K562 (cell line): ENCODE measurements at regions not wholly inside any gene's neighbourhood (a gene's known extent, or its start where the extent isn't known, plus 50 kb on each side); places are given as distances from the start of the nearest gene placed in this dataset.

Experiments used
- FOXA1 ChIP-seq: fragments of 450-650 bp; IDR thresholded peaks from 2 replicates; pipeline ENCODE4 v1.6.1; 2016; ENCODE audit warnings: mild to moderate bottlenecking, borderline replicate concordance
- JUND ChIP-seq, 2 experiments: IDR thresholded peaks; 2 replicates in 1 of 2; 3 replicates in 1 of 2; pipeline ENCODE4 v1.6.1; 2011; ENCODE audit warnings: borderline replicate concordance in 2 of 2, low read depth in 2 of 2, low read length in 2 of 2, improper control_type of control experiment in 1 of 2, missing biosample characterization in 1 of 2, missing genetic modification characterization in 1 of 2, missing genetic modification reagents in 1 of 2
- KDM4B ChIP-seq, 2 experiments: fragments of 450-650 bp in 1 of 2; sonication (generic) in 1 of 2; IDR thresholded peaks; 2 replicates each; pipeline ENCODE4 v1.6.1; 2016 to 2017; ENCODE audit warnings: borderline replicate concordance in 2 of 2, antibody characterized with exemption in 1 of 2, low read depth in 1 of 2, mild to moderate bottlenecking in 1 of 2
- NFXL1 ChIP-seq: fragments of 450-650 bp; formaldehyde crosslinking; IDR thresholded peaks from 2 replicates; pipeline ENCODE4 v1.4.0; 2021; ENCODE audit warnings: mild to moderate bottlenecking
- TRIM28 ChIP-seq: fragments of 450-650 bp; IDR thresholded peaks from 2 replicates; pipeline ENCODE4 v1.6.1; 2017

GRCh38 chr18:55102501-55102900 is 143.2 kb upstream of the CCDC68 start:
- no peak for TF ChIP-seq KDM4B (IDR thresholded peaks at IDR 0.05; ENCODE audit: borderline replicate concordance in 2 of 2, low read depth in 1 of 2)
- TF ChIP-seq NFXL1 (CRISPR knock-in tag) = no peak
- no peak for TF ChIP-seq FOXA1
- no peak for TF ChIP-seq TRIM28
- no peak for TF ChIP-seq JUND (IDR thresholded peaks at IDR 0.05; ENCODE audit: borderline replicate concordance, low read depth, low read length)
- no peak for TF ChIP-seq JUND (tag; IDR thresholded peaks at IDR 0.05; ENCODE audit: borderline replicate concordance, low read depth, low read length)
